Mammary epithelial cell (primary cell): ENCODE measurements at regions not wholly inside any gene's neighbourhood (a gene's known extent, or its start where the extent isn't known, plus 50 kb on each side); places are given as distances from the start of the nearest gene placed in this dataset.
"Not testable (repeated sequence)": the region's sequence is repeated elsewhere in the genome, so short reads cannot be mapped to it uniquely, and the experiment has no call there.

Experiments
- CTCF ChIP-seq, 2 donors: IDR thresholded peaks in 1 of 2; conservative IDR thresholded peaks in 1 of 2; 2 replicates each; pipeline ENCODE4 v1.5.1; 2011 to 2012; ENCODE audit warnings: inconsistent platforms in 2 of 2, low read length in 2 of 2, mild to moderate bottlenecking in 2 of 2, control low read depth in 1 of 2, low read depth in 1 of 2; ENCODE audit not compliant: insufficient read depth in 1 of 2; ENCODE audit errors: extremely low read depth in 1 of 2
- EZH2 ChIP-seq: IDR thresholded peaks from 2 replicates; pipeline ENCODE4 v1.6.1; 2012; ENCODE audit warnings: low read length, inconsistent platforms, borderline replicate concordance

DNA sequence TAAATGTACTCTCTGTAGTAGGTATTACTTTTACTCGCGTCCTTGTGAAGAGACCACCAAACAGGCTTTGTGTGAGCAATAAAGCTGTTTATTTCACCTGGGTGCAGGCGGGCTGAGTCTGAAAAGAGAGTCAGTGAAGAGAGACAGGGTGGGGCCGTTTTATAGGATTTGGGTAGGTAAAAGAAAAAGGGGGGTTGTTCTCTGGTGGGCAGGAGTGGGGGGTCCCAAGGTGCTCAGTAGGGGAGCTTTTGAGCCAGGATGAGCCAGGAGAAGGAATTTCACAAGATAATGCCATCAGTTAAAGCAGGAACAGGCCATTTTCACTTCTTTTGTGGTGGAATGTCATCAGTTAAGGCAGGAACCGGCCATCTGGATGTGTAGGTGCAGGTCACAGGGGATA is 918.7 kb upstream of the CRIM1 start:
- TF ChIP-seq CTCF (conservative IDR thresholded peaks at IDR 0.05 in 1 of 2, IDR thresholded peaks at IDR 0.05 in 1 of 2; ENCODE audit: extremely low read depth in 1 of 2, insufficient read depth in 1 of 2, low read depth in 1 of 2, low read length in 2 of 2); EZH2: not testable (repeated sequence)
